OCI-M1 (cell line): ENCODE measurements at regions not wholly inside any gene's neighbourhood (a gene's known extent, or its start where the extent isn't known, plus 50 kb on each side); places are given as distances from the start of the nearest gene placed in this dataset.

Experiments used
- DNase-seq: peaks from one replicate; lab custom pipeline; 2025; lab: John Stamatoyannopoulos, UW

DNA sequence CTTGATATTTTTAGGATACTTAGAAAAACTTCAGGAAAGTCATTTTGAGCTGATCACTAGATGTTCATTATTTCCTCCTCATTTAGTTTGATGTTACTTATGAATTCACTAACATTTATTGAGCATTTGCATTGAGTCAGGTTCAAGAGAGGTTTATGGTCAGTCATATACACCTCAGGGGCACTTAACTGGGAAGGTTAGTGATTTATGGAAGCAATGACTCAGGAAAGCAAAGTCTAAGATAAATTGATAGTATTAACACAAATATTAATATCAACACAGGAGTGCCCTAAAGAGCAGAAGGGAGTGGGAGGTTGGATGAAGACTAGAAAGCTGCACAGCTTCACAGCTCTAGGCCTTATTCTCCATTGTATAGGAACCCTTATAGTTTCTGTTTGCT lies 177.0 kb upstream of the TNFAIP3 start:
- no peak for DNase-seq

DNA sequence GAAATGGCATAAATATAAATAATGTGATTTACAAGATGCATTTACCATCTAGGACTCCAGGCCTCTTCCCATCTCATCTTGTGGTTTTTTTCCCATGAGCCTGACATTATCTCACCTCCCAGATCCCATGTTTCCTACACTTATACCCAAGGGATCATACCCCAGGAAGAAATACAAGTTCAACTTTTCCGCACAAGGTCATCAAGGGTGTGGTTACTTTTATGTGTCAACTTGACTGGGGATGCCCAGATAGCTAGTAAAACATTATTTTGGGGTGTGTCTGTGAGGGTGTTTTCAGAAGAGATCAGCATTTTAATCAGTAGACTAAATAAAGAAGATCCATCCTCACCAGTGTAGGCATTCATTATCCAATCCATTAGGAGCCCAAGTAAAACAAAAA lies 176.3 kb upstream of the TNFAIP3 start:
- DNase-seq, result no peak

DNA sequence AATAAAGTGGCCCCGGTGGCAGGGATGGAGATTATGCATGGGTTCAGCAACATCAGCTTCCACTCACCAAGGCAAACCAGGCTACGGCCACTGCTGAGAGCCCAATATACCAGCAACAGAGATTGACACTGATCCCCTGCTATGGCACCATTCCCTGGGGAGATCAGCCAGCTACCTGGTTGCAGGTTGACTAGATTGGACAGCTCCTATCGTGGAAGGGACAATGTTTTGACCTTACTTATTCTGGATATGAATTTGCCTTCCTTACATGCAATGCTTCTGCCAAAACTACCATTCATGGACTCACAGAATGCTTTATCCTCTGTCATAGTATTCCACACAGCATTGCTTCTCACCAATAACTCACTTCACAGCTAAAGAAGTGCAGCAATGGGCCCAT lies 174.8 kb upstream of the TNFAIP3 start:
- no peak for DNase-seq

GRCh38 chr6:137692806-137693205 lies 174.3 kb upstream of the TNFAIP3 start:
- DNase-seq, result no peak

DNA sequence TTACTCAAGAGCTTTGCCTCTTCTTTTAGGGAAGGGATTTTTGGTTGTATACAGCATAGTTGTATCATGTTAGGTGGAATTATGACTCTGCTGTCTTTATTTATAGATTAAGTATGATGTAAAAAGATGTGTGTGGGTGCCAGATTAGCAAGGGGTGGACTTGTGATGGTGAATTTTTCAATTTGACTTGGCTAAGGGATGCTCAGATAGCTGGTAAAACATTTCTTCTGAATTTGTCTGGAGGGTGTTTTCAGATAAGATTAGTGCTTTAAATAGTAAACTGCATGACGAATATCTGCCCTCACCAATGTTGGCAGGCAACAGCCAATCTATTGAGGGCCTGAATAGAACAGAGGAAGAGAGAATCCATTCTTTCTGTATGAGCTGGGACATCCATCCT lies 173.3 kb upstream of the TNFAIP3 start:
- DNase-seq, result peak; percentile 87

- DNase-seq, result no peak
These were observed 170.3 kb upstream of the TNFAIP3 start for GRCh38 chr6:137696765-137697164.

GRCh38 chr6:137697267-137697938 lies 169.7 kb upstream of the TNFAIP3 start:
- DNase-seq, result no peak

DNA sequence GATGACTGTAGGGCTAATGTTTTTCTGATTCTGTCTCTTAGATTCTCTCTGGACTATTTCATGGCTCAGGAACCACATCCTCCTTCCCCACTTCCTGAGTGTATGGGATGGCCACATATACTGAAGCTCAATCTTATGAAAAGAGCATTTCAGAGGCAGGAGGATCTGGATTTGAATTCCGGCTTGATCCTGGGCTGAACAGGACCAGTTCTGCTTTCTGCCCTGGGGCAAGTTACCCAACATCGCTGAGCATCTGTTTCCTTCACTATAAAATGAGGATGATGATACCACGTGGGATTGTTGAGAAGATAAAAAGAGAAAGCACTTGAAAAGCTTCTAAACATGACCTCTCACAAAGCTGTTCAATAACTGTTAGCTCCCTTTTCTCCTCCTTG lies 168.4 kb upstream of the TNFAIP3 start:
- no peak for DNase-seq

- peak; percentile 67 for DNase-seq
These were observed 167.9 kb upstream of the TNFAIP3 start for GRCh38 chr6:137699031-137699683.

DNA sequence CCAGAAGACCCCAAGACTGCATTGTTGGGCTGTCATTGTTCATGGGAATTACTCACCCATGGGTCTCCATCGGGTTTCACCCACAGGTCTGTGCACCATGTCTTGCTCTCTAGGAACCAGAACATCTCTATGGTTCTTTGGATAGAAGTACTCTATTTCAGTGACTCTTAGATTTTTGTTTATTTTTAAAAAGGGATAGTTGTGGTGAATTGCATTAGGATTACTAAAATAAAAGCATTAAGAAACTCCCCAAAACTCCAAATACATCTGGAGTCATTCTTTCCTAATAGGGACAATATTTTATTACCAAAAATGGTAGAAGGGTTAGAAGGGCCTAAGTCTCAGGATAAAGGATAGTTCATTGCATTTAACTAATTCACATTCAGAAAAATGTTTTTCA lies 166.9 kb upstream of the TNFAIP3 start:
- no peak for DNase-seq

DNA sequence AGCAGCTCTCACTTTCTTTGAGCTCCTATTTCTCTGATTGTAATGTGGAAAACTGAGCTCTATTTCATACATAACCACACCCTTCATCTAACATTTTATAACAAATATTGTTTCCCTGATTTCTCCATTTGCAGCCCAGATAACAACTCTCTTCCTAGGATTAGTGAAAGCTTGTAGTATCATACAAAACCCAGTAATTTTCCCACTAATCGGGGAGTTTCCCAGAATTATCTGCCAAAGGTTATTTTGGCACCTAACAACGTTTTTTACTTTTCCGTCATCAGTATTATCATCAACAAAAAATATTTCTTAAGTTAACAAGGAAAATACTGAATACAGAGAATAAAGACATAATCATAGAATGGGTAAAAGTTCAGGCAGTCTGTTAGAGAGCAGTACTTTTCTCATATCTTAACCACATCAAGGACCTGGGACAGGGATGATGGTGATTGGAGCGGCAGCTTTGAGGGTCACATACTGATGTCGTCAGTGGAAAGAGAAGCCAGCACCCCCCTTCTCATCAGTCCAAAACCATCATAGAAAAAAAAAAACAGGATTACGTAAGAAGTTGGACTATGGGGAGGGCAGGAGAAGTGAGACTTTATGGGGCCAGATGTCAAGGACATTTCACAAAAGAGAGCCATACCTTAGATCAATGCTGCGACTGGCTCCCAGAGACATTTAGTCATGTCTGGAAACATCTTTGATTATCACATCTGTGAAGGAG lies 166.1 kb upstream of the TNFAIP3 start:
- no peak for DNase-seq

GRCh38 chr6:137701942-137702341 lies 165.1 kb upstream of the TNFAIP3 start:
- no peak for DNase-seq

GRCh38 chr6:137702791-137703424 lies 164.2 kb upstream of the TNFAIP3 start:
- DNase-seq, result no peak

DNA sequence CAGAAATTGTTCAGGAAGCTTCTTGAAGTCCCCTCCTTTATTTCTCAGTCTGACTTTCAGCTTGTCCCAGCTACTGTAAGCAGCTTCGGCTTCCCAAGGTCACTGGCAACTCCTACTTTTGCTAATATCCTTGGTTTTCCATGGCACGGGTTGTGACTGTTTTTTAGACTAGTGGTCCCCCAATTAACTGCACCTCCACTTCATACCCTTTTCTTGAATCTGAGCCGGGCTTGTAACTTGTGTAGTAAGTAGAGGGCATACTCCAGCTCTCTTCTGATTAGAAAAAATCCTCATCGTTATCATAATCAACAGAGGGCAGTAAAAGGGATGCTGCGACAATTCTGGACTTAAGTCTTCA lies 162.3 kb upstream of the TNFAIP3 start:
- no peak for DNase-seq

DNA sequence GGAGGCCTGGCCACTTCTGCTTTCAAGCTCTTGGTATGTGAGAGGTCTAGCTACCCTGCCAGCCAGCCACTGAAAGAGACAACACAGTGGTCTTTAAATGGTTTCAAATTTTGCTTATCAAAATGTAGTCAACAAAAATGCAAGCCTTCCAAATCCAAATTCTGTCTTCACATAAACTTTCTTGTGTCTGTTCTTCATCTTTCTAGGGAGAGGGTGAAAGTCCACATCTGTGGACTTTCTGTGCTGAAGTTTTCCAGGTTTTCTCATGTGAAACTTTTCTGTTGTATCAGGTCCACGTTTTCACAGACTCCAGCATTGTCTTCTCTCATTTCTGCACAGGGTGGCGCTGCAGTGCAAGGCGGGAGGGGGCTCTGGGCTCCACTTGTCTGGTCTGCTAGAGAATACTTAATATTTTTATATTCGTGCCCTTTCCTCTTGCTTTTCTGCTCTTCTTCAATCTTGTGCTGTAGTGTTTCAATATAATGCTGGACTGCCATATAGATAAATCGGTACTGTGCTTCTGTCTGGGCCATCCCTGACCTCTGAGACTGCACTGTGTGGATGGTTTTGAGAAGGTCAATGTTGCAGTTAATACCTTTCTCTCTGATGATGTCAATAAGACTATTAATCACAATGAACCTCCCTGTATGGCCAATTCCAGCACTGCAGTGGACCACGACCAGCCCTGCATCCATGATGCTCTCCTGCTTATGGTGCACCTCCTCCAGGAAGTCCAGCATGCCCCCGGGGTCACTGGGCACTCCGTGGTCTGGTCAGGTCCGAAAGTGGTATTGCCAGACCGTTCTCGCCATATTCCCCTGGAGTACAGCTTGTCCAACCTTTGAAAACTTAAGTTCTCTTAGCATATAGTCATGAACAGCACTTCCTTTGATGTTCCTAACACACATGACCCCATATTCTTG lies 161.6 kb upstream of the TNFAIP3 start:
- peak; percentile 89 for DNase-seq

DNA sequence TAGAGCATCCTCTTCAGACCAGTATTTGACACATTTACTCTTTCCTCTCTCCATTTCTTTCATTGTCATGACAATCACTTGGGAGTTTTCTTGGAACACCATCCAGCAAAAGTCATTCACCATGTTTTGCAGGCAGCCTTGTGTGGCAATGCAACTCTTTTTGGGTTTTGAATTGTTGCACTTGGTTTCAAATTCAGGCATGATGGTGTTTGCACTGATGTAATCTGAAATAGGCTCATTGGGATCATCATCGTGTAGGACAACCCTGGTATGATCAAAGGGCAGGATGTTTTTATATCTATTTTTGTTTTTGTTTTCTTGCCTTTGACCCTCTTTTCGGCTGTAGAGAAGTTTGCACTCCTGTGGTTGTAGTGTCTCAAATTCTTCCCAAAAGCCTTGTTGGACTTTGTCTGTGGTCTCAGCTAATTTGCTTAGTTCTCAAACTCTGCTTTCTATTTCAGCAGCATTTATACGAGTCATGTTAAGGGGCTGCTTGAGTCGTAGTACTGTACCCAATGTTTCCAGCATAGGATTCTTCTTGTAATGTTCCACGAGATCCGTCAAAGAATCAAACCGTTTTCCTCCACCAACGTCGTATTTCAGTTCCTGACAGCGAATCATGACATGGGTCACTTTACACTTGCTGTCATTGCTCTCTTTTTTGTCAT lies 160.8 kb upstream of the TNFAIP3 start:
- DNase-seq, result peak; percentile 24

GRCh38 chr6:137707038-137707589 lies 159.9 kb upstream of the TNFAIP3 start:
- no peak for DNase-seq

DNA sequence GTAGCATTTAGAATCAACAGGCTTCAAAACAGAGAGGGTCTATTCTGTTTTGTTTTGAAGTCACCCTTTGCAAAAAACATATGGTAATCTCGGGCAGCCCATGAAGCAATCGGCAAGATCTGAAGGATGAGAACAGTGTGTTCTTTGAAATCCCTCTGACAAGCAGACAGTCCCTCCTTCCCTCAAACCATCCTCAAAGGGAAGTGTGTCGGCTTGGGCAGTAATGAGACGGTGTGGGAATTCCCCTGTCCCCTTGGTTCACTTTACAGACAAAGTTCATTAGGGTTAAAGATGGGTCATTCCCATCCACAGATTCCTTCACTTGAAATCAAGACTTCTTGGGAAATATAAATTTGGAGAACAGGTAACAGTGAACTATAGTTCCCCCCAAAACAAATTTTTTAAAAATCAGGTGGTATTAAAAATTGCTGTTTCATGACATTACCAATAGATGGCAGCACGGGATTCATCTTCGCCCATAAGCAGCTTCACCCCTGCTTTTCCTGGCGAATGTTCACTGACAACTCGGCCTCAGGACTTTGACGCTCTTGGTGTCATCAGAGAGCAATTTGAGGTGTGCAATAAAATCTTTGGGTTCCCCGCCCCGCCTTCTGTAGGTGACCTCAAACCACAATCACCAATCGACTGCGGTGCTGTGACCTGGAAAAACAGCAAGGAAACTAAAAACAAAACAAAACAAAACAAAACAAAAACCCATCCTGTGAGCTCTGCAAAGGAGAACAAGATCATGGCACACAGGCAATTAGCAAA lies 159.3 kb upstream of the TNFAIP3 start:
- DNase-seq, result peak; percentile 90

DNA sequence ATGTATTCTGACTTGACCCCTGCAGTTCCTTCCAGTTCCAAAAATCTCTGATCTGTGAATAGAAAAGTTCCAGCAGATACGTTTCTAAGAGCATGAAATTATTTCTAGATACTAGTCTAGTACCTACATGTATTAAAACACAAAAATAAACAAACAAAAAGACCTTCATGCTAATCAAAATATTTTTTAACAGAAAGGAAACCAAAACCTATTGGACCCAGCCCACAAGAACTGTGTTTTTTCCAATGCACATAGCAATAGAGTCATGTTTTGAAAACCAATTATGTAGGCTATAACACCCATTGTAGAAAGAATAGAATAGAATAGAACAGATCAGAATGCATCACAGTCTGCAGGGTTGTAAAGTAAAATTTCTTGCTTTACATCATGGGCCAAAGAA lies 158.6 kb upstream of the TNFAIP3 start:
- DNase-seq, result no peak
